ENCODE measurements at regions not wholly inside any gene's neighbourhood (a gene's known extent, or its start where the extent isn't known, plus 50 kb on each side); places are given as distances from the start of the nearest gene placed in this dataset.

GRCh38 chr7:42685911-42686310 is 226.0 kb downstream of the C7orf25 start:
- TF ChIP-seq CTCF (IDR thresholded peaks at IDR 0.05; ENCODE audit: insufficient read depth, low read length, missing control alignments), result no peak
- ChIA-PET CTCF (interaction anchor here (1.0 to 1.1 kb wide), 2 partner anchors 11 to 707 kb away, joined by 3 read pairs; no protein-coding TSS in a partner anchor), POLR2A (no interaction called here)
- DNase-seq (ENCODE audit: low read depth, low spot score), result no peak
- H3K4me3 ChIP-seq (ENCODE audit: low read depth, low read length), result no peak overlapping the region

- peak; percentile 50 for DNase-seq (ENCODE audit: low read depth, low spot score)
- ChIA-PET CTCF (no interaction called here), POLR2A (no interaction called here)
- no peak overlapping the region for H3K4me3 ChIP-seq (ENCODE audit: low read depth, low read length)
- no peak for TF ChIP-seq CTCF (IDR thresholded peaks at IDR 0.05; ENCODE audit: insufficient read depth, low read length, missing control alignments)
Observed at GRCh38 chr7:42677751-42678699, 233.8 kb downstream of the C7orf25 start.

GRCh38 chr7:42674541-42674940 is 237.3 kb downstream of the C7orf25 start:
- CTCF ChIA-PET, result no interaction called here
- no peak for DNase-seq (ENCODE audit: low read depth, low spot score)
- no peak overlapping the region for H3K4me3 ChIP-seq (ENCODE audit: low read depth, low read length)
- POLR2A ChIA-PET, result no interaction called here
- no peak for TF ChIP-seq CTCF (IDR thresholded peaks at IDR 0.05; ENCODE audit: insufficient read depth, low read length, missing control alignments)

- no peak overlapping the region for H3K4me3 ChIP-seq (ENCODE audit: low read depth, low read length)
- CTCF ChIA-PET, result interaction anchor here (1.3 kb wide), 1 partner anchor 17 kb away, joined by 4 read pairs; no protein-coding TSS in a partner anchor
- DNase-seq (ENCODE audit: low read depth, low spot score), result no peak
- POLR2A ChIA-PET, result no interaction called here
- TF ChIP-seq CTCF (IDR thresholded peaks at IDR 0.05; ENCODE audit: insufficient read depth, low read length, missing control alignments), result no peak
Observed at GRCh38 chr7:42673951-42674350, 237.9 kb downstream of the C7orf25 start.

GRCh38 chr7:42672339-42672999 is 239.4 kb downstream of the C7orf25 start:
- POLR2A ChIA-PET, result no interaction called here

More at GRCh38 chr7:42672339-42672999, 239.4 kb downstream of the C7orf25 start:
- CTCF ChIA-PET, result no interaction called here
- DNase-seq (ENCODE audit: low read depth, low spot score), result no peak
- no peak overlapping the region for H3K4me3 ChIP-seq (ENCODE audit: low read depth, low read length)
- TF ChIP-seq CTCF (IDR thresholded peaks at IDR 0.05; ENCODE audit: insufficient read depth, low read length, missing control alignments), result no peak
